ENCODE measurements at regions not wholly inside any gene's neighbourhood (a gene's known extent, or its start where the extent isn't known, plus 50 kb on each side); places are given as distances from the start of the nearest gene placed in this dataset.

GRCh38 chr4:140208921-140209320 is 54.9 kb upstream of the MAML3 start:
- no peak for TF ChIP-seq CTCF (conservative IDR thresholded peaks at IDR 0.05 in 1 of 2, IDR thresholded peaks at IDR 0.05 in 1 of 2; ENCODE audit: low read depth in 1 of 2, low read length in 2 of 2)
- no peak for TF ChIP-seq EZH2 (IDR thresholded peaks at IDR 0.05; ENCODE audit: low read length, missing control alignments)

Data from fibroblast of lung (primary cell).